ENCODE measurements at regions not wholly inside any gene's neighbourhood (a gene's known extent, or its start where the extent isn't known, plus 50 kb on each side); places are given as distances from the start of the nearest gene placed in this dataset.
"Not testable (repeated sequence)": the region's sequence is repeated elsewhere in the genome, so short reads cannot be mapped to it uniquely, and the experiment has no call there.

- DNase-seq (ENCODE audit: low spot score), result no peak
These were observed 247.7 kb upstream of the RFX3 start for GRCh38 chr9:3773362-3774060.

- DNase-seq (ENCODE audit: low spot score), result no peak
These were observed 243.8 kb upstream of the RFX3 start for GRCh38 chr9:3769646-3770045.

GRCh38 chr9:3768712-3769457 lies 243.1 kb upstream of the RFX3 start:
- no peak for DNase-seq (ENCODE audit: low spot score)

GRCh38 chr9:3768286-3768685 lies 242.5 kb upstream of the RFX3 start:
- DNase-seq (ENCODE audit: low spot score), result no peak

- DNase-seq (ENCODE audit: low spot score), result no peak
These were observed 236.3 kb upstream of the RFX3 start for GRCh38 chr9:3762076-3762475.

- no peak for DNase-seq (ENCODE audit: low spot score)
These were observed 234.2 kb upstream of the RFX3 start for GRCh38 chr9:3760031-3760430.

GRCh38 chr9:3758816-3759576 lies 233.2 kb upstream of the RFX3 start:
- DNase-seq (ENCODE audit: low spot score), result peak; percentile 19

- no peak for DNase-seq (ENCODE audit: low spot score)
These were observed 230.3 kb upstream of the RFX3 start for GRCh38 chr9:3756071-3756470.

GRCh38 chr9:3751125-3751758 lies 225.4 kb upstream of the RFX3 start:
- peak; percentile 31 for DNase-seq (ENCODE audit: low spot score)

- no peak for DNase-seq (ENCODE audit: low spot score)
These were observed 224.5 kb upstream of the RFX3 start for GRCh38 chr9:3750321-3750720.

GRCh38 chr9:3746296-3747275 lies 220.8 kb upstream of the RFX3 start:
- DNase-seq (ENCODE audit: low spot score), result peak; percentile 96

- no peak for DNase-seq (ENCODE audit: low spot score)
These were observed 218.2 kb upstream of the RFX3 start for GRCh38 chr9:3743901-3744413.

GRCh38 chr9:3742586-3742985 lies 216.8 kb upstream of the RFX3 start:
- DNase-seq (ENCODE audit: low spot score), result no peak

- DNase-seq (ENCODE audit: low spot score), result no peak
These were observed 215.9 kb upstream of the RFX3 start for GRCh38 chr9:3741729-3742128.

GRCh38 chr9:3740690-3741419 lies 215.1 kb upstream of the RFX3 start:
- peak; percentile 14 for DNase-seq (ENCODE audit: low spot score)

GRCh38 chr9:3736161-3736560 lies 210.4 kb upstream of the RFX3 start:
- DNase-seq (ENCODE audit: low spot score), result no peak

- peak; percentile 57 for DNase-seq (ENCODE audit: low spot score)
These were observed 209.4 kb upstream of the RFX3 start for GRCh38 chr9:3735251-3735650.

- not testable (repeated sequence) for DNase-seq (ENCODE audit: low spot score)
These were observed 207.9 kb upstream of the RFX3 start for GRCh38 chr9:3733527-3734262.

- DNase-seq (ENCODE audit: low spot score), result no peak
These were observed 207.2 kb upstream of the RFX3 start for GRCh38 chr9:3733039-3733408.
